GM12891 (cell line): ENCODE measurements at regions not wholly inside any gene's neighbourhood (a gene's known extent, or its start where the extent isn't known, plus 50 kb on each side); places are given as distances from the start of the nearest gene placed in this dataset.

ENCODE experiments used
- PAX5 ChIP-seq: IDR thresholded peaks from 2 replicates; pipeline ENCODE4 v1.6.1; 2011; ENCODE audit warnings: low read length, moderate library complexity, mild to moderate bottlenecking; ENCODE audit not compliant: insufficient read depth, severe bottlenecking
- POLR2A ChIP-seq: IDR thresholded peaks from 2 replicates; pipeline ENCODE4 v1.6.1; 2011; ENCODE audit warnings: low read depth, low read length, control low read depth
- POLR2AphosphoS5 ChIP-seq: IDR thresholded peaks from 2 replicates; pipeline ENCODE4 v1.6.1; 2011; ENCODE audit warnings: low read depth, low read length, control low read depth
- POU2F2 ChIP-seq: IDR thresholded peaks from 2 replicates; pipeline ENCODE4 v1.6.1; 2011; ENCODE audit warnings: low read depth, mild to moderate bottlenecking, control low read depth, low read length, moderate library complexity
- SPI1 ChIP-seq: IDR thresholded peaks from 2 replicates; pipeline ENCODE4 v1.6.1; 2011; ENCODE audit warnings: low read depth, low read length, control low read depth
- TAF1 ChIP-seq: IDR thresholded peaks from 2 replicates; pipeline ENCODE4 v1.6.1; 2011; ENCODE audit warnings: low read depth, low read length, control low read depth

DNA sequence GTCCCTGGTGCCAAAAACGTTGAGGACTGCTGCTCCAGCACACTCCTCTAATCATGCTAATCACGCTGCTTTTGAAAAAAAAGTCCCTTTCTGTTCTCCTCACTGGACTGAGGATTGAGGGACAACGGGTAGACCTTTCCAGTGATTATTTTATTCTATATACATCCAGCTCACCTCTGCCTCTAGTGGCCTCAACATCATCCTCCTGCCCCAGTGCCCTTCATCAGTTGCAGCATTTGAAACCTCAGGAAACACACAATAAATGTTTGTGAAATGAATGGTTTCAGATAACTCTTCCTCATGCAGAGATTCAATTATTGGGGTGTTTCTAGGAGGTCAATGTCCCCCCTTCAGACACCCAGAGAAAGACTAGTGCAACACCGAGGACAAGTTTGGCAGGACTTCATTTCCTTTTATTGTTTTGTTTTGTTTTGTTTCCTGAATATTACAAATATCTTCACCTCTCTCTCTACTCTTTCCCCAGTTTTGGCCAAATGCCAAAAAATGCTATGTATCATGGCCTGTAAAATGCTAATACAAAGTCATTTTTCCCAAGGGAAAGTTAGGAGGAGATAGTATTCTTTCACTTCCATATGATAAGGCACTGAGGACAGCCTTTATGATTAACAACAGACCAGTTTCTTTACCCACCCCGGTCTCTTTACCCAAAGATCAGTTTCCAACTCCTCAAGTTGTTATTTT lies 460.1 kb upstream of the SLIT2 start:
- no peak for TF ChIP-seq POLR2A
- TF ChIP-seq PAX5: no peak
- no peak for TF ChIP-seq POLR2AphosphoS5
- TF ChIP-seq TAF1: no peak
- no peak for TF ChIP-seq SPI1
- TF ChIP-seq POU2F2: no peak
